ENCODE measurements at regions not wholly inside any gene's neighbourhood (a gene's known extent, or its start where the extent isn't known, plus 50 kb on each side); places are given as distances from the start of the nearest gene placed in this dataset.

- no peak for TF ChIP-seq CTCF (IDR thresholded peaks at IDR 0.05)
- no peak for ATAC-seq
- H3K9me3 Mint-ChIP-seq: peaks cover 8 to 24% of the 10 kb centered on the region in 2 donors
- H3K27ac ChIP-seq (ENCODE audit: low read length): no peak overlapping the region
- H3K27me3 ChIP-seq (ENCODE audit: control insufficient read depth, insufficient read depth, low read length): no peaks in the 10 kb centered on the region
- WGBS (ENCODE audit: insufficient coverage): 78% methylated on average over 2 of the region's 2 CpGs
- H3K4me1 Mint-ChIP-seq: no peaks in the 10 kb centered on the region
- no peak overlapping the region for H3K27ac Mint-ChIP-seq
- DNase-seq: no peak
- intact Hi-C loops (cut with micrococcal nuclease): no loop called here
- no peak overlapping the region for H3K4me3 ChIP-seq (ENCODE audit: low read length)
- no peaks in the 10 kb centered on the region for H3K36me3 ChIP-seq (ENCODE audit: control insufficient read depth, insufficient read depth, low read length)
- H3K4me3 Mint-ChIP-seq: no peak overlapping the region
- no peaks in the 10 kb centered on the region for H3K4me1 ChIP-seq (ENCODE audit: control insufficient read depth, insufficient read depth, low read length)
- no peaks in the 10 kb centered on the region for H3K9me3 ChIP-seq (ENCODE audit: control insufficient read depth, insufficient read depth, low read length)
- H3K36me3 Mint-ChIP-seq: no peaks in the 10 kb centered on the region
- H3K27me3 Mint-ChIP-seq (ENCODE audit: low read depth in 2 of 2): no peaks in the 10 kb centered on the region
Observed at GRCh38 chr13:89791971-89792630, 1555.4 kb upstream of the MIR17HG start.

- Mint-ChIP-seq H3K36me3 (peaks cover 7% of the 10 kb centered on the region), H3K9me3 (peaks cover 14 to 34% of the 10 kb centered on the region in 2 donors), H3K4me3 (no peak overlapping the region), H3K27ac (no peak overlapping the region), H3K27me3 (ENCODE audit: low read depth in 2 of 2) (no peaks in the 10 kb centered on the region), H3K4me1 (no peaks in the 10 kb centered on the region)
- intact Hi-C loops (cut with micrococcal nuclease): no loop called here
- no peak for ATAC-seq
- TF ChIP-seq CTCF (IDR thresholded peaks at IDR 0.05): no peak
- no CpG with 5 or more reads among the region's 4 CpGs for WGBS (ENCODE audit: insufficient coverage)
- Histone ChIP-seq H3K4me1 (ENCODE audit: control insufficient read depth, insufficient read depth, low read length) (no peaks in the 10 kb centered on the region), H3K27me3 (ENCODE audit: control insufficient read depth, insufficient read depth, low read length) (no peaks in the 10 kb centered on the region), H3K9me3 (ENCODE audit: control insufficient read depth, insufficient read depth, low read length) (peaks cover 2% of the 10 kb centered on the region), H3K27ac (ENCODE audit: low read length) (no peak overlapping the region), H3K36me3 (ENCODE audit: control insufficient read depth, insufficient read depth, low read length) (no peaks in the 10 kb centered on the region), H3K4me3 (ENCODE audit: low read length) (no peak overlapping the region)
- DNase-seq: no peak
Observed at GRCh38 chr13:89796196-89796595, 1551.3 kb upstream of the MIR17HG start.

- no peak for DNase-seq
- H3K27ac Mint-ChIP-seq: no peak overlapping the region
- H3K36me3 ChIP-seq (ENCODE audit: control insufficient read depth, insufficient read depth, low read length): no peaks in the 10 kb centered on the region
- no peaks in the 10 kb centered on the region for H3K27me3 Mint-ChIP-seq (ENCODE audit: low read depth in 2 of 2)
- no peaks in the 10 kb centered on the region for H3K27me3 ChIP-seq (ENCODE audit: control insufficient read depth, insufficient read depth, low read length)
- peaks cover 2% of the 10 kb centered on the region for H3K9me3 ChIP-seq (ENCODE audit: control insufficient read depth, insufficient read depth, low read length)
- H3K9me3 Mint-ChIP-seq: peaks cover 15 to 29% of the 10 kb centered on the region in 2 donors
- TF ChIP-seq CTCF (IDR thresholded peaks at IDR 0.05): no peak
- H3K4me1 ChIP-seq (ENCODE audit: control insufficient read depth, insufficient read depth, low read length): no peaks in the 10 kb centered on the region
- no peaks in the 10 kb centered on the region for H3K4me1 Mint-ChIP-seq
- no peak overlapping the region for H3K4me3 ChIP-seq (ENCODE audit: low read length)
- H3K27ac ChIP-seq (ENCODE audit: low read length): no peak overlapping the region
- ATAC-seq: no peak
- intact Hi-C loops (cut with micrococcal nuclease): no loop called here
- peaks cover 7% of the 10 kb centered on the region for H3K36me3 Mint-ChIP-seq
- no peak overlapping the region for H3K4me3 Mint-ChIP-seq
Observed at GRCh38 chr13:89803839-89804238, 1543.6 kb upstream of the MIR17HG start.

GRCh38 chr13:89806594-89806993 is 1540.9 kb upstream of the MIR17HG start:
- H3K27ac ChIP-seq (ENCODE audit: low read length): no peak overlapping the region
- H3K36me3 ChIP-seq (ENCODE audit: control insufficient read depth, insufficient read depth, low read length): no peaks in the 10 kb centered on the region
- Mint-ChIP-seq H3K36me3 (peaks cover 2% of the 10 kb centered on the region), H3K27me3 (ENCODE audit: low read depth in 2 of 2) (no peaks in the 10 kb centered on the region), H3K4me1 (no peaks in the 10 kb centered on the region), H3K4me3 (no peak overlapping the region), H3K27ac (no peak overlapping the region), H3K9me3 (peaks cover 15 to 27% of the 10 kb centered on the region in 2 donors)
- intact Hi-C loops (cut with micrococcal nuclease): no loop called here
- no peaks in the 10 kb centered on the region for H3K4me1 ChIP-seq (ENCODE audit: control insufficient read depth, insufficient read depth, low read length)
- no peaks in the 10 kb centered on the region for H3K27me3 ChIP-seq (ENCODE audit: control insufficient read depth, insufficient read depth, low read length)
- no peak for DNase-seq
- H3K9me3 ChIP-seq (ENCODE audit: control insufficient read depth, insufficient read depth, low read length): peaks cover 2% of the 10 kb centered on the region
- H3K4me3 ChIP-seq (ENCODE audit: low read length): no peak overlapping the region
- TF ChIP-seq CTCF (IDR thresholded peaks at IDR 0.05): no peak
- 100% methylated on average over 3 of the region's 4 CpGs for WGBS (ENCODE audit: insufficient coverage)
- no peak for ATAC-seq
